PC-9 (cell line): ENCODE measurements at regions not wholly inside any gene's neighbourhood (a gene's known extent, or its start where the extent isn't known, plus 50 kb on each side); places are given as distances from the start of the nearest gene placed in this dataset.
"Not testable (repeated sequence)": the region's sequence is repeated elsewhere in the genome, so short reads cannot be mapped to it uniquely, and the experiment has no call there.

Source experiments
- BruUV-seq: library from RNA; stranded (reverse); fragments of 400-500 nt; replicated peaks from 2 replicates; lab custom pipeline; 2021; lab: Mats Ljungman, UMichigan
- CTCF ChIA-PET: fragments of 300-600 bp; sonication (Branson Sonifier 250); formaldehyde crosslinking; loops from one replicate; lab custom pipeline; 2022; ENCODE audit warnings: antibody characterized with exemption; lab: Charles Lee
- POLR2A ChIA-PET: fragments of 300-600 bp; sonication (Branson Sonifier 250); formaldehyde crosslinking; loops from one replicate; lab custom pipeline; 2022; ENCODE audit warnings: antibody characterized with exemption; ENCODE audit not compliant: unreplicated experiment; lab: Charles Lee
- DNase-seq, 2 experiments: peaks; one replicate each; pipeline versions ENCODE4 v3.0.0 to v3.0.0-alpha.2; 2015 to 2022; ENCODE audit warnings: mixed read lengths in 1 of 2
- H2AFZ ChIP-seq: fragments of 200-600 bp; sonication (generic); 2 replicates; pipeline ENCODE4 v1.8.1; 2017; ENCODE audit warnings: antibody characterized with exemption
- H3F3A ChIP-seq: fragments of 200-600 bp; sonication (generic); 2 replicates; pipeline ENCODE4 v1.8.1; 2017; ENCODE audit warnings: antibody characterized with exemption, mild to moderate bottlenecking, low read depth; ENCODE audit not compliant: insufficient read depth
- H3K27ac ChIP-seq: fragments of 200-600 bp; sonication (generic); 2 replicates; pipeline ENCODE4 v1.6.1; 2016; ENCODE audit warnings: mixed run types
- H3K27me3 ChIP-seq: fragments of 200-600 bp; sonication (generic); 2 replicates; pipeline ENCODE4 v1.6.1; 2016; ENCODE audit warnings: low read depth, mixed run types; ENCODE audit not compliant: insufficient read depth
- H3K36me3 ChIP-seq: fragments of 200-600 bp; sonication (generic); 2 replicates; pipeline ENCODE4 v1.6.1; 2016; ENCODE audit warnings: low read depth, mixed run types
- H3K4me1 ChIP-seq: fragments of 200-600 bp; sonication (generic); replicated peaks from 2 replicates; pipeline ENCODE4 v1.6.1; 2016; ENCODE audit warnings: mixed run types; ENCODE audit not compliant: insufficient read depth
- H3K4me2 ChIP-seq: fragments of 200-600 bp; sonication (generic); 2 replicates; pipeline ENCODE4 v1.6.1; 2017; ENCODE audit warnings: mixed run types
- H3K4me3 ChIP-seq: fragments of 200-600 bp; sonication (generic); 2 replicates; pipeline ENCODE4 v1.6.1; 2016; ENCODE audit warnings: mixed run types
- H3K79me2 ChIP-seq: fragments of 200-600 bp; sonication (generic); 2 replicates; pipeline ENCODE4 v1.6.1; 2017; ENCODE audit warnings: low read depth, mixed run types
- H3K9me2 ChIP-seq: fragments of 200-600 bp; sonication (generic); 2 replicates; pipeline ENCODE4 v1.8.1; 2017; ENCODE audit warnings: mild to moderate bottlenecking; ENCODE audit not compliant: insufficient read depth
- H3K9me3 ChIP-seq: fragments of 200-600 bp; sonication (generic); 2 replicates; pipeline ENCODE4 v1.8.1; 2016; ENCODE audit warnings: low read depth; ENCODE audit not compliant: insufficient read depth
- H4K20me1 ChIP-seq: fragments of 200-600 bp; sonication (generic); 2 replicates; pipeline ENCODE4 v1.8.1; 2017; ENCODE audit not compliant: insufficient read depth
- EZH2 ChIP-seq: fragments of 200-600 bp; sonication (generic); IDR thresholded peaks from 2 replicates; pipeline ENCODE4 v1.8.0; 2017; ENCODE audit warnings: antibody characterized with exemption, low read depth
- intact Hi-C: fragments of 100-400 bp; cut with micrococcal nuclease; formaldehyde crosslinking; loops from one replicate; pipeline ENCODE4 v1.10.0; 2022; ENCODE audit not compliant: unreplicated experiment
- TF ChIP-seq, protein P1 (sequence below): fragments of 200-600 bp; sonication (generic); conservative IDR thresholded peaks from 2 replicates; pipeline ENCODE4 v1.6.1; 2017; ENCODE audit warnings: mixed run types, antibody characterized with exemption, mild to moderate bottlenecking, moderate library complexity

DNA sequence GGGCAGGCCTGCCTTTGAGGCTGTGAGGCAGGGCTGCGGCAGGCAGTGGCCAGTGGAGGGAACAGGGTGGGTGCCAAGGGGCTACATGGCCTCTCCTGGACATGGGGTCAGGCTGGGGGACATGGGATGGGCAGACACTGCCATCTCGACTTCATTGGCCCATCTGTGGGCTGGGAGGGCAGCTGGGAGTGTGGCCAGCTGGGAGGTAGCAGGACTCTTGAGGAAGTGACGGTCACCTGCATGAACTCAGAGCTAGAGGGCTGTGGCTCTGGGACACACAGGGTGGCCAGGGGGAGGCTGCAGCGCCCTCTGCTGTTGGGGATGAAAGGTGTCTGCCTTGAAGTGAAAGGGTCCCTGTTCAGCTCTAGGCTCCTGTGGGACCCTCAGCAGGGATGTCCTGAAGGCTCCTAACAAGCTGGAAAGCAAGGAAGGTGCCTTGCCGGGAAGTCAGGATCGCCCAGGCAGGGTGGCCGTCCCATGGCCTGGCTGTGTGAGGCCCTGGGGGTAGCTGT lies 244.0 kb downstream of the ANKRD30B start:
- H3K4me2 ChIP-seq, H2AFZ ChIP-seq, CTCF ChIA-PET, H3K9me3 ChIP-seq, H3K36me3 ChIP-seq, H3K27ac ChIP-seq, POLR2A ChIA-PET, DNase-seq, H4K20me1 ChIP-seq, H3K27me3 ChIP-seq, H3K4me1 ChIP-seq, H3K4me3 ChIP-seq, H3K9me2 ChIP-seq, BruUV-seq, intact Hi-C loops, H3K79me2 ChIP-seq, H3F3A ChIP-seq: not testable (repeated sequence)

DNA sequence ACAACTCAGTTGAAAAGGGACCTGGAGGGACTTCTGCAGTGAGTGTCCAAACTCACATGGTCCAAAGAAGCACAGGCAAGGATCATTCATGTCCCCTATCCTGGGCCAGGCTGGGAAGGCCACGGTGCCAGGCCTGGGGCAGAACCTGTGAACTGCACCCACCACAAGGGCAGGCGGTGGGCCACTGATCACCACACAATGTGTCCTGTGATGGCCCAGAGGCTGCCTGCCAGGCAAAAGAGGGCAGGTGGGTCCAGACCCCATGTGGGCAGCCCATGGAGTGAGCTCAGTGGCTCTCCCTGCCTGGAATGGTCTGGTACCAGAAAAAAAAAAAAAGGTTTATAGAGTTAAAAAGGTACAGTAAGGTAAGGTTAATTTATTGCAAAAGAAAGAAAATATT lies 244.8 kb downstream of the ANKRD30B start:
- H3K27me3 ChIP-seq, DNase-seq, CTCF ChIA-PET, BruUV-seq, H3K9me3 ChIP-seq, H3F3A ChIP-seq, H2AFZ ChIP-seq, intact Hi-C loops, H3K4me2 ChIP-seq, H3K27ac ChIP-seq, H3K4me3 ChIP-seq, H3K79me2 ChIP-seq, H4K20me1 ChIP-seq, H3K9me2 ChIP-seq, H3K36me3 ChIP-seq, POLR2A ChIA-PET, H3K4me1 ChIP-seq: not testable (repeated sequence)

DNA sequence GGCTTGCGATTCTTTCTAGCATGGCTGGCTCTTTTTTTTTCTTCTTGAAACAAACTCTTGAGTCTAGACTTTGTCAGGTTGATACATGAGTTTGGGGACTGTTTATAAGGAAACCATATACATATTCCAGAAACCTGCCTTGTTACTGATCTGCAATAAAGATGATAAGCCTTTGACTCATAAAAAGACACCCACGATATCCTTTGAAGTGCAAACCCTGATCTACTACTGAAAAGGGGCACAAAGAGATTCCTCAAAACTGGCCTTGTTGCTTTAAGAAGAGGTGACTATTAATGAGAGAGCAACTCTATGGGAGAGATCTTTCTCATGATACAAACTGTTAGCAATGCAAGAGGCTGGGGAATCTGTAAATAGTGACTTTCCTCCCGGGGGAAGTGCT lies 247.1 kb downstream of the ANKRD30B start:
- H3K4me1 ChIP-seq, intact Hi-C loops, H4K20me1 ChIP-seq, H3K27ac ChIP-seq, H2AFZ ChIP-seq, H3K36me3 ChIP-seq, CTCF ChIA-PET, H3K27me3 ChIP-seq, H3K79me2 ChIP-seq, H3K4me2 ChIP-seq, H3K9me3 ChIP-seq, H3K9me2 ChIP-seq, BruUV-seq, DNase-seq, POLR2A ChIA-PET, H3F3A ChIP-seq, H3K4me3 ChIP-seq: not testable (repeated sequence)

DNA sequence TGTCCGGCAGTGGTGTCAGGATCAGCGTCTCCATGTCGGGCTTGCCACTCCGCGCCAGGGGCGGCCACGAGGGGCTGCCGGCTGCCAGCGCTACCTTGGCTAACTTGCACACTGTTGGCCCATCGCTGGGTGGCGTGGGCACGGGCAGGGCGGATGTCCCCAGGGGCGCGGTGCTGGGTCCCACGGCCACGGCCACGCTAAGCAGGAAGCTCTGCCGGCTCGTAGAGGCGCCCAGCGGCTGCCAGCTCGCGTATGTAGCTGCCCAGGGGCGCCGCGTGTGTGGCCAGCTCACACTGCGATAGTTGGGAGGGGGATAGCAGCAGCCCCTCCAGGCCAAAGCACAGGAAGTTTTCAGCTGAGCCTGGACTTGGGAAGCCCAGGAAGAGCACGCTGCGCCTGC lies 249.4 kb downstream of the ANKRD30B start:
- ChIA-PET POLR2A (no interaction called here), CTCF (no interaction called here)
- H3K4me1 ChIP-seq, result no peaks in the 10 kb centered on the region
- no peaks in the 10 kb centered on the region for H3K36me3 ChIP-seq
- no peak overlapping the region for H3K4me2 ChIP-seq
- H3K4me3 ChIP-seq, result no peak overlapping the region
- DNase-seq, result no peak
- BruUV-seq, result no TSS peak
- no peaks in the 10 kb centered on the region for H3K27me3 ChIP-seq
- no peaks in the 10 kb centered on the region for H3K79me2 ChIP-seq
- intact Hi-C loops, result no loop called here
- no peak overlapping the region for H3K27ac ChIP-seq
- no peaks in the 10 kb centered on the region for H3K9me2 ChIP-seq
- no peaks in the 10 kb centered on the region for H4K20me1 ChIP-seq
- TF ChIP-seq, protein P1, sequence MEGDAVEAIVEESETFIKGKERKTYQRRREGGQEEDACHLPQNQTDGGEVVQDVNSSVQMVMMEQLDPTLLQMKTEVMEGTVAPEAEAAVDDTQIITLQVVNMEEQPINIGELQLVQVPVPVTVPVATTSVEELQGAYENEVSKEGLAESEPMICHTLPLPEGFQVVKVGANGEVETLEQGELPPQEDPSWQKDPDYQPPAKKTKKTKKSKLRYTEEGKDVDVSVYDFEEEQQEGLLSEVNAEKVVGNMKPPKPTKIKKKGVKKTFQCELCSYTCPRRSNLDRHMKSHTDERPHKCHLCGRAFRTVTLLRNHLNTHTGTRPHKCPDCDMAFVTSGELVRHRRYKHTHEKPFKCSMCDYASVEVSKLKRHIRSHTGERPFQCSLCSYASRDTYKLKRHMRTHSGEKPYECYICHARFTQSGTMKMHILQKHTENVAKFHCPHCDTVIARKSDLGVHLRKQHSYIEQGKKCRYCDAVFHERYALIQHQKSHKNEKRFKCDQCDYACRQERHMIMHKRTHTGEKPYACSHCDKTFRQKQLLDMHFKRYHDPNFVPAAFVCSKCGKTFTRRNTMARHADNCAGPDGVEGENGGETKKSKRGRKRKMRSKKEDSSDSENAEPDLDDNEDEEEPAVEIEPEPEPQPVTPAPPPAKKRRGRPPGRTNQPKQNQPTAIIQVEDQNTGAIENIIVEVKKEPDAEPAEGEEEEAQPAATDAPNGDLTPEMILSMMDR, result no peak
- TF ChIP-seq EZH2, result no peak
- no peaks in the 10 kb centered on the region for H3F3A ChIP-seq
- no peaks in the 10 kb centered on the region for H3K9me3 ChIP-seq
- H2AFZ ChIP-seq, result no peak overlapping the region

DNA sequence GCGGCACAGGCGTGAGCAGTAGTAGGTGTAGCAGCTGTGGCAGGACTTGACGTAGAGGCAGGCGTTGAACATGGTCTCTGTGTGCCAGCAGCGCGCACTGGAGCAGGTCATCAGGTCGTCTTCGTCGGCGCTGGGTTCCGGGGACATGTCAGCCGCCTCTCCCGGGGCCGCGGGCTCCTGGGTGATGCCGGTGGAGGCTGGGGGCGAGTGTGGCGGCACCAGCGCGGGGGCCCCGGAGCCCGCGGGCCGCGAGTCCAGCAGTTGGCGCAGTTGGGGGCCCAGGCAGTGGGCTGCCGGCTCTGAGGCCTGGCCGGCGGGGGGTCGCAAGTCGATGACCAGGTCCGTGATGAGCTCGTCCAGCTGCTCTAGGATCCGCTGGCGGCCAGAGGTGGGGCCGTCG lies 249.9 kb downstream of the ANKRD30B start:
- intact Hi-C loops, H3K27ac ChIP-seq: not testable (repeated sequence)

DNA sequence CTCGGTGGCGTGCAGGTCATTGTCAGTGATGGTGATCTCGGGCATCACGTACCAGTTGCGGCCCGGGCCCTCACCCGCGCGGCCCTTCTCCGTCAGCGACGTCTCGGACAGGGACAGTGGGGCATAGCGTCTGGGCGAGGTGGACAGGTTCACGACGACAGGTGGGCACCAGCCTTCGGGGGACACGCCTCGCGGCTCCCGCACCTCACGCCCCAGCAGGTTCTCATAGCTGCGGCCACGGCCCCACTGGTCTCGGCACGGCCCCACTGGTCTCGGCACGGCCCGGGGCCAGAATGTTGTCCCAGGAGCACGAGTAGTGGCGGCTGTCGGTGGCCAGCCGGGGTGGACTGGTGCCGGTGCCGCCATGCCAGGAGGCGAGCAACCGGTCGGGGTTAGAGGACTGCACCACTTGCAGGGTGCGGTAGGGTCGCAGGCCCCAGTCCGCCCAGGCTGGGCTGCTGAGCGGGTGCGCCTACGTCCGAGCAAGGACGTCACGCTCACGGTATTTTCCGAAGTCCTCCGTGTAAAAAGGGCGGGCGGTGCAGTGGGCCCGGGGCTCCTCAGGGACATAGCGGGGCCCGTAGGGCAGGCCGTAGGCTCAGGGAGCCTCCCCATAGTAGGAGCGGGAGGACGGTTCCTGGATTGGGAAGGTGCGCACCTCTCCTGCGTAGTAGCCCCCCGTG lies 250.5 kb downstream of the ANKRD30B start:
- POLR2A ChIA-PET, H3K9me3 ChIP-seq, H3F3A ChIP-seq, H3K36me3 ChIP-seq, intact Hi-C loops, H4K20me1 ChIP-seq, H3K27me3 ChIP-seq, H3K4me2 ChIP-seq, H3K27ac ChIP-seq, H3K4me3 ChIP-seq, H3K4me1 ChIP-seq, DNase-seq, BruUV-seq, CTCF ChIA-PET, H3K9me2 ChIP-seq, H2AFZ ChIP-seq, H3K79me2 ChIP-seq: not testable (repeated sequence)

More for the DNA sequence above, 249.9 kb downstream of the ANKRD30B start:
- DNase-seq, H3K79me2 ChIP-seq, BruUV-seq, POLR2A ChIA-PET, H3K27me3 ChIP-seq, H3K4me1 ChIP-seq, H3K4me3 ChIP-seq, H3K36me3 ChIP-seq, H3F3A ChIP-seq, CTCF ChIA-PET, H4K20me1 ChIP-seq, H3K9me2 ChIP-seq, H3K9me3 ChIP-seq, H2AFZ ChIP-seq, H3K4me2 ChIP-seq: not testable (repeated sequence)
